ENCODE measurements at regions not wholly inside any gene's neighbourhood (a gene's known extent, or its start where the extent isn't known, plus 50 kb on each side); places are given as distances from the start of the nearest gene placed in this dataset.

GRCh38 chr19:34308381-34309367, 54.3 kb downstream of the GARRE1 start:
- Histone ChIP-seq H3K4me1 (ENCODE audit: control insufficient read depth in 5 of 5, insufficient read depth in 5 of 5, low read length in 5 of 5) (peaks cover 0 to 18% (median 0%) of the 10 kb centered on the region in 5 donors), H3K9ac (ENCODE audit: insufficient read depth in 1 of 2, low read length in 2 of 2) (no peak overlapping the region), H3K27ac (ENCODE audit: low read depth in 1 of 2, low read length in 1 of 2) (no peak overlapping the region), H3K4me3 (no peak overlapping the region), H3K27me3 (ENCODE audit: control insufficient read depth in 3 of 3, insufficient read depth in 3 of 3, low read length in 2 of 3) (no peaks in the 10 kb centered on the region), H3K9me3 (ENCODE audit: control insufficient read depth in 4 of 4, insufficient read depth in 3 of 4, low read length in 3 of 4) (no peaks in the 10 kb centered on the region), H3K36me3 (ENCODE audit: control insufficient read depth in 4 of 4, insufficient read depth in 4 of 4, low read length in 4 of 4) (peaks cover 0 to 7% (median 1%) of the 10 kb centered on the region in 4 donors)
- DNase-seq (no peak), ATAC-seq (ENCODE audit: insufficient read depth, low FRiP score) (no peak)
- TF ChIP-seq CTCF (IDR thresholded peaks at IDR 0.05; ENCODE audit: control extremely low read depth, extremely low read depth): no peak
- 72 to 79% methylated on average over 8 of the region's 8 CpGs for WGBS, 2 donors

GRCh38 chr19:34309368-34310138, 55.2 kb downstream of the GARRE1 start:
- Histone ChIP-seq H3K27ac (ENCODE audit: low read depth in 1 of 2, low read length in 1 of 2) (no peak overlapping the region), H3K9ac (ENCODE audit: insufficient read depth in 1 of 2, low read length in 2 of 2) (no peak overlapping the region), H3K4me1 (ENCODE audit: control insufficient read depth in 5 of 5, insufficient read depth in 5 of 5, low read length in 5 of 5) (peaks cover 0 to 18% (median 0%) of the 10 kb centered on the region in 5 donors), H3K4me3 (no peak overlapping the region), H3K9me3 (ENCODE audit: control insufficient read depth in 4 of 4, insufficient read depth in 3 of 4, low read length in 3 of 4) (no peaks in the 10 kb centered on the region), H3K36me3 (ENCODE audit: control insufficient read depth in 4 of 4, insufficient read depth in 4 of 4, low read length in 4 of 4) (peaks cover 0 to 7% (median 1%) of the 10 kb centered on the region in 4 donors), H3K27me3 (ENCODE audit: control insufficient read depth in 3 of 3, insufficient read depth in 3 of 3, low read length in 2 of 3) (no peaks in the 10 kb centered on the region)
- TF ChIP-seq CTCF (IDR thresholded peaks at IDR 0.05; ENCODE audit: control extremely low read depth, extremely low read depth): no peak
- DNase-seq (no peak), ATAC-seq (ENCODE audit: insufficient read depth, low FRiP score) (no peak)
- 89 to 95% methylated on average over 6 of the region's 6 CpGs for WGBS, 2 donors

GRCh38 chr19:34310494-34310981, 54.5 kb upstream of the GPI start:
- Histone ChIP-seq H3K9ac (ENCODE audit: insufficient read depth in 1 of 2, low read length in 2 of 2) (no peak overlapping the region), H3K27me3 (ENCODE audit: control insufficient read depth in 3 of 3, insufficient read depth in 3 of 3, low read length in 2 of 3) (no peaks in the 10 kb centered on the region), H3K36me3 (ENCODE audit: control insufficient read depth in 4 of 4, insufficient read depth in 4 of 4, low read length in 4 of 4) (peaks cover 0 to 2% (median 0%) of the 10 kb centered on the region in 4 donors), H3K27ac (ENCODE audit: low read depth in 1 of 2, low read length in 1 of 2) (no peak overlapping the region), H3K9me3 (ENCODE audit: control insufficient read depth in 4 of 4, insufficient read depth in 3 of 4, low read length in 3 of 4) (no peaks in the 10 kb centered on the region), H3K4me3 (no peak overlapping the region), H3K4me1 (ENCODE audit: control insufficient read depth in 5 of 5, insufficient read depth in 5 of 5, low read length in 5 of 5) (peaks cover 0 to 13% (median 0%) of the 10 kb centered on the region in 5 donors)
- DNase-seq: no peak
- TF ChIP-seq CTCF (IDR thresholded peaks at IDR 0.05; ENCODE audit: control extremely low read depth, extremely low read depth): no peak
- ATAC-seq (ENCODE audit: insufficient read depth, low FRiP score): no peak
- 81 to 92% methylated on average over 6 of the region's 6 CpGs for WGBS, 2 donors
